ENCODE measurements at regions not wholly inside any gene's neighbourhood (a gene's known extent, or its start where the extent isn't known, plus 50 kb on each side); places are given as distances from the start of the nearest gene placed in this dataset.
"Not testable (repeated sequence)": the region's sequence is repeated elsewhere in the genome, so short reads cannot be mapped to it uniquely, and the experiment has no call there.

DNA sequence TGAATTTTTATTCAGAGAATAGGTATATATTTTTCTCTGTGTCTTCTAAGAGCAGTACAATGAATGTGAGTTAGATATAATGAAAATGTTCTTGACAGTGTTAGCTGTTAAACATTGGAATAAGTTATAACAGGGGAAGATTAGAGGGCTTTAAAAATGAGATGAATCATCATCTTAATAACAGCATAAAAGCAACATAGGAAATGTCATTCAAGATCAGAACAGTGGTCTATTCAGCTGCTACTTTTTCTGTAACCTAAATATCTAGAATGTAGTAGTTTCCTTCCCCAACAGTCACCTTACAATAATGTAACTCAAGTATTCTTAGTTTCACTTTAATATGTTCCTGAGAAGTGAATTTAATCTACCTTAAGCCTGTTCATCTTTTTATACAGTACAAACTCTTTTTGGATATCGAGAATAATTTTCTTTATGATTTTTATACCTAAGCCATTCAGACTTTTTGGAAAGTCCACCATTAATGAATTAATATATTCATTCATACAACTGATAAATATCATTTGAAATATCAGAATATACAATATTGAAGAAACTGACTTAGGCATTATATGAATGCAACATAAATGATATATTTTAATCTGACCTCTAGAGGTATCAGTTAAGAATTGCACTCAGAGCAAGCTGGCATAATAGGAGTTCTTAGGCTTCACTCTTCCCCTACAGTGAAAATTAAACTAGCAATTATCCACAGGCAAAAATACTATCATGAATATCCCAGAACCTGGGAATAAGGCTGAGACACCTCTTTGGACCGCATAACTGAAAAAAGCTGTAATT lies 66.1 kb upstream of the EDIL3 start:
- no peak overlapping the region for H3K4me3 Mint-ChIP-seq
- H3K4me1 Mint-ChIP-seq, result no peaks in the 10 kb centered on the region
- ATAC-seq (no peak), DNase-seq (no peak)
- no peak overlapping the region for H3K27ac Mint-ChIP-seq
- no peaks in the 10 kb centered on the region for H3K27me3 Mint-ChIP-seq
- H3K9me3 Mint-ChIP-seq, result peaks cover 5 to 6% of the 10 kb centered on the region in 2 donors

DNA sequence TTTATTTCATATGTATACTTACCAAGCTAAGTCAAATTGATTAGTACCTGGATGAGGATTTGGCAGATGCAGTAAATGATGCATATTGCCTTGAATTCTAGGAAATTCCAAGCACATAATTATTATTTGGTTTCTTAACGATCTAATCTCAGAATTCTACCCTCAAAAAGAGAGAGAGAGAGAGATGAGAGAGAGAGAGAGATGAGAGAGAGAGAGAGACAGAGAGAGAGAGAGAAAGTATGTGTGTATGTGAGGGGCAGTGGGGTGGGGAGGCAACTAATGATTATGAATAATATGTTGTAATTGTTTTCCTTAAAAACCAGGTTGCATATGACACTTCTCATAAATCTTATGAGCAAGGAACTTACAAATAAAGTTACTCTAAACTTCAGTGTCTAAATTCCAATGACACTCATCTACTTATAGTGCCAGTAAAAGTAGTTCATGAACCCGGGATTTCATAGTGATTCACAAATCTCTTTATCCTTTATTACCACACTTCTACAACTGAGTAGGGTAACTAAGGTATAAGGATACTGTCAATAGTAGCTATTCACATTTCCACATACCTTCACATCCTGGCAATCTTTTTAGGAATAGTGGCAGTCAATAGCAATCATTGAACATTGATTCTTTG lies 60.5 kb upstream of the EDIL3 start:
- DNase-seq, result no peak
- Mint-ChIP-seq H3K9me3 (peaks cover 0 to 12% of the 10 kb centered on the region in 2 donors), H3K27me3 (no peaks in the 10 kb centered on the region), H3K4me3 (no peak overlapping the region), H3K4me1 (no peaks in the 10 kb centered on the region), H3K27ac (no peak overlapping the region)
- no peak for ATAC-seq

DNA sequence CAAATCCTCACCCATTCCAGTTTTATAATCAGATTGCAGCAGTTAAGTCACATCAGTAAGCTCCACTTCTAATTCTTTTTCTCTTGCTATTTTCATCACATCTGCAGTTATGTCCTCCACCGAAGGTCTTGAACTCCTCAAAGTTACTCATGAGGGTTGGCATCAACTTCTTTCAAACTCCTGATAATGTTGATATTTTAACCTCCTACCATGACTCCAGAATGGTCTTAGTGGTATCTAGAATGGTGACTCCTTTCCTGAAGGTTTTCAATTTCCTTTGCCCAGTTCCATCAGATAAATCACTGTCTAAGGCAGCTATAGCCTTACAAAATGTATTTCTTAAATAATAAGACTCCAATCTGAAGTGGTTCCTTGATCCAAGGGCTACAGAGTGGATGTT lies 53.8 kb upstream of the EDIL3 start:
- Mint-ChIP-seq H3K27ac (no peak overlapping the region), H3K27me3 (no peaks in the 10 kb centered on the region), H3K4me3 (no peak overlapping the region), H3K4me1 (no peaks in the 10 kb centered on the region), H3K9me3 (peaks cover 5 to 14% of the 10 kb centered on the region in 2 donors)
- no peak for ATAC-seq
- no peak for DNase-seq

DNA sequence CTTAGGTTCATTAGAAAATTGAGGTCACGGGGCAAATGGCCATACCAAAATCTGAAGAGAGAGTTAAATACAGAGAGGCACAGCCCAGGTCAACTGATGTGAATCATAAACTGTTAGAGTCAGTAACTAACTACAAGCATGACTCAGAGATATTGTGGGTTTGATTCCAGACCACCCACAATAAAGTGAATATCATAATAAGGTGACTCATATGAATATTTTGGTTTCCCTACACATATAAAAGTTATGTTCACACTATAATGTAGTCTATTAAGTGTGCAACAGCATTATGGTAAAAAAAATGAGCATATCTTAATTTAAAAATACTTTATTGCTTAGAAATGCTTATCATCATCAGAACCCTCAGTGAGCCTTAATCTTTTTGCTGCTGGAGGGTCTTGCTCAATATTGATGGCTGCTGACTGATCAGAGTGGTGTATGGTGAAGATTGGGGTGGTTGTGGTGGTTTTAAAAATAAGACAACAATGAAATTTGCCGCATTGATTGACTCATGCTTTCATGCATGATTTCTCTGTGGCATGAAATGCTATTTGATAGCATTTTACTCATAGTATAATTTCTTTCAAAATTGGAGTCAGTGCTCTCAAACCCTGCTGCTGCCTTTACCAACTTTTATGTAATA lies 53.1 kb upstream of the EDIL3 start:
- H3K4me3 Mint-ChIP-seq, result no peak overlapping the region
- no peaks in the 10 kb centered on the region for H3K4me1 Mint-ChIP-seq
- no peak overlapping the region for H3K27ac Mint-ChIP-seq
- DNase-seq (no peak), ATAC-seq (no peak)
- H3K9me3 Mint-ChIP-seq, result peaks cover 5 to 14% of the 10 kb centered on the region in 2 donors
- H3K27me3 Mint-ChIP-seq, result no peaks in the 10 kb centered on the region

DNA sequence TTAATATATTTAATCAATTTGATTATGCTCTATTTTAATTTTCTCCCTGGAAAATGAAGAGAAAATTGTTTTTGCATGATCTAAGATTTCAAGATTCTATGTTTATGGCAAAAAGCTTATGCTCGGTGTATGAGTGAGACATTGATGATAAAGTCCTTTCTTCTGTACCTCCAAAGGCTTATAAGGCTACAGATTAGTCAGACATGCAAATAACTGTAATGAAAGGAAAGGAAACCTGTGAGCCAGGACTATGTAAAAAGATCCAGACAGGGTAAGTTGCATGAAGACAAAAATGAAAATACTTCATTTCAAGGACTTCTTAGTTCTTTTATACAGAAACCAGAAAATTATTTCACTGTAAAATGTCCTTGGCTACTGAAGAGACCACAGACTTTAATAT lies 52.2 kb upstream of the EDIL3 start:
- no peak overlapping the region for H3K27ac Mint-ChIP-seq
- no peaks in the 10 kb centered on the region for H3K4me1 Mint-ChIP-seq
- peaks cover 5 to 14% of the 10 kb centered on the region in 2 donors for H3K9me3 Mint-ChIP-seq
- DNase-seq (no peak), ATAC-seq (no peak)
- no peaks in the 10 kb centered on the region for H3K27me3 Mint-ChIP-seq
- H3K4me3 Mint-ChIP-seq, result no peak overlapping the region

DNA sequence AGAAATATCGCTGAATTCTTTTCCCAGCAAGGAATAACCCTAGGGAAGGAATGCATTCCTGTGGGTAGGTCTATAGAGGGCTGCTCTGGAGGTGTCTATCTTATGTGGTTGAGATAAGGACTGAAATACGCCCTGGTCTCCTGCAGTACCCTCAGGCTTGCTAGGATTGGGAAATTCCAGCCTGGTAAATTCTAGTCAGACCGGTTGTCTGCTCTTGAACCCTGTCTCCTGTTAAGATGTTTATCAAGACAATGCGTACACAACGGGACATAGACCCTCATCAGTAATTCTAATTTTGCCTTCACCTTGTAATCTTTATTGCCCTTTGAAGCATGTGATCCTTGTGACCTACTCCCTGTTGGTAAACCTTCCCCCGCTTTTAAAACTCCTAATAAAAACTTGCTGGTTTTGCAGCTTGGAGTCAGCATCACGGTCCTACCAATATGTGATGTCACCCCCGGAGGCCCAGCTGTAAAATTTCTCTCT lies 51.2 kb upstream of the EDIL3 start:
- not testable (repeated sequence) for ATAC-seq, DNase-seq, H3K27me3 Mint-ChIP-seq, H3K4me1 Mint-ChIP-seq, H3K4me3 Mint-ChIP-seq, H3K27ac Mint-ChIP-seq
- H3K9me3 Mint-ChIP-seq, result peaks cover 5 to 14% of the 10 kb centered on the region in 2 donors

Measured in stimulated activated naive CD8-positive, alpha-beta T cell treated with anti-CD3 and anti-CD28 coated beads, Interleukin-15, amount 100 ng/mL, for 72 hours (primary cell).